ENCODE measurements at regions not wholly inside any gene's neighbourhood (a gene's known extent, or its start where the extent isn't known, plus 50 kb on each side); places are given as distances from the start of the nearest gene placed in this dataset.

- TF ChIP-seq, protein P1, sequence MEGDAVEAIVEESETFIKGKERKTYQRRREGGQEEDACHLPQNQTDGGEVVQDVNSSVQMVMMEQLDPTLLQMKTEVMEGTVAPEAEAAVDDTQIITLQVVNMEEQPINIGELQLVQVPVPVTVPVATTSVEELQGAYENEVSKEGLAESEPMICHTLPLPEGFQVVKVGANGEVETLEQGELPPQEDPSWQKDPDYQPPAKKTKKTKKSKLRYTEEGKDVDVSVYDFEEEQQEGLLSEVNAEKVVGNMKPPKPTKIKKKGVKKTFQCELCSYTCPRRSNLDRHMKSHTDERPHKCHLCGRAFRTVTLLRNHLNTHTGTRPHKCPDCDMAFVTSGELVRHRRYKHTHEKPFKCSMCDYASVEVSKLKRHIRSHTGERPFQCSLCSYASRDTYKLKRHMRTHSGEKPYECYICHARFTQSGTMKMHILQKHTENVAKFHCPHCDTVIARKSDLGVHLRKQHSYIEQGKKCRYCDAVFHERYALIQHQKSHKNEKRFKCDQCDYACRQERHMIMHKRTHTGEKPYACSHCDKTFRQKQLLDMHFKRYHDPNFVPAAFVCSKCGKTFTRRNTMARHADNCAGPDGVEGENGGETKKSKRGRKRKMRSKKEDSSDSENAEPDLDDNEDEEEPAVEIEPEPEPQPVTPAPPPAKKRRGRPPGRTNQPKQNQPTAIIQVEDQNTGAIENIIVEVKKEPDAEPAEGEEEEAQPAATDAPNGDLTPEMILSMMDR (IDR thresholded peaks at IDR 0.05; ENCODE audit: poor library complexity, severe bottlenecking) = peak; percentile 74
- no peak for TF ChIP-seq EZH2 (IDR thresholded peaks at IDR 0.05; ENCODE audit: borderline replicate concordance, insufficient read depth, low read length, poor library complexity, severe bottlenecking)
- TF ChIP-seq EP300 (conservative IDR thresholded peaks at IDR 0.05; ENCODE audit: poor library complexity, severe bottlenecking) = no peak
- TF ChIP-seq, protein P2, sequence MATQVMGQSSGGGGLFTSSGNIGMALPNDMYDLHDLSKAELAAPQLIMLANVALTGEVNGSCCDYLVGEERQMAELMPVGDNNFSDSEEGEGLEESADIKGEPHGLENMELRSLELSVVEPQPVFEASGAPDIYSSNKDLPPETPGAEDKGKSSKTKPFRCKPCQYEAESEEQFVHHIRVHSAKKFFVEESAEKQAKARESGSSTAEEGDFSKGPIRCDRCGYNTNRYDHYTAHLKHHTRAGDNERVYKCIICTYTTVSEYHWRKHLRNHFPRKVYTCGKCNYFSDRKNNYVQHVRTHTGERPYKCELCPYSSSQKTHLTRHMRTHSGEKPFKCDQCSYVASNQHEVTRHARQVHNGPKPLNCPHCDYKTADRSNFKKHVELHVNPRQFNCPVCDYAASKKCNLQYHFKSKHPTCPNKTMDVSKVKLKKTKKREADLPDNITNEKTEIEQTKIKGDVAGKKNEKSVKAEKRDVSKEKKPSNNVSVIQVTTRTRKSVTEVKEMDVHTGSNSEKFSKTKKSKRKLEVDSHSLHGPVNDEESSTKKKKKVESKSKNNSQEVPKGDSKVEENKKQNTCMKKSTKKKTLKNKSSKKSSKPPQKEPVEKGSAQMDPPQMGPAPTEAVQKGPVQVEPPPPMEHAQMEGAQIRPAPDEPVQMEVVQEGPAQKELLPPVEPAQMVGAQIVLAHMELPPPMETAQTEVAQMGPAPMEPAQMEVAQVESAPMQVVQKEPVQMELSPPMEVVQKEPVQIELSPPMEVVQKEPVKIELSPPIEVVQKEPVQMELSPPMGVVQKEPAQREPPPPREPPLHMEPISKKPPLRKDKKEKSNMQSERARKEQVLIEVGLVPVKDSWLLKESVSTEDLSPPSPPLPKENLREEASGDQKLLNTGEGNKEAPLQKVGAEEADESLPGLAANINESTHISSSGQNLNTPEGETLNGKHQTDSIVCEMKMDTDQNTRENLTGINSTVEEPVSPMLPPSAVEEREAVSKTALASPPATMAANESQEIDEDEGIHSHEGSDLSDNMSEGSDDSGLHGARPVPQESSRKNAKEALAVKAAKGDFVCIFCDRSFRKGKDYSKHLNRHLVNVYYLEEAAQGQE (IDR thresholded peaks at IDR 0.05; ENCODE audit: borderline replicate concordance) = no peak
- no peak for TF ChIP-seq POLR2AphosphoS5 (IDR thresholded peaks at IDR 0.05)
- no peak for TF ChIP-seq TAF1 (IDR thresholded peaks at IDR 0.05; ENCODE audit: low read depth)
- TF ChIP-seq SMC3 (conservative IDR thresholded peaks at IDR 0.05; ENCODE audit: poor library complexity) = peak; percentile 82
- peak; percentile 76 for TF ChIP-seq RAD21 (conservative IDR thresholded peaks at IDR 0.05)
These were observed 99.5 kb upstream of the KCNMB2 start for GRCh38 chr3:178436773-178437172.

All from neural cell (in vitro differentiated cells).